ENCODE measurements at regions not wholly inside any gene's neighbourhood (a gene's known extent, or its start where the extent isn't known, plus 50 kb on each side); places are given as distances from the start of the nearest gene placed in this dataset.

DNA sequence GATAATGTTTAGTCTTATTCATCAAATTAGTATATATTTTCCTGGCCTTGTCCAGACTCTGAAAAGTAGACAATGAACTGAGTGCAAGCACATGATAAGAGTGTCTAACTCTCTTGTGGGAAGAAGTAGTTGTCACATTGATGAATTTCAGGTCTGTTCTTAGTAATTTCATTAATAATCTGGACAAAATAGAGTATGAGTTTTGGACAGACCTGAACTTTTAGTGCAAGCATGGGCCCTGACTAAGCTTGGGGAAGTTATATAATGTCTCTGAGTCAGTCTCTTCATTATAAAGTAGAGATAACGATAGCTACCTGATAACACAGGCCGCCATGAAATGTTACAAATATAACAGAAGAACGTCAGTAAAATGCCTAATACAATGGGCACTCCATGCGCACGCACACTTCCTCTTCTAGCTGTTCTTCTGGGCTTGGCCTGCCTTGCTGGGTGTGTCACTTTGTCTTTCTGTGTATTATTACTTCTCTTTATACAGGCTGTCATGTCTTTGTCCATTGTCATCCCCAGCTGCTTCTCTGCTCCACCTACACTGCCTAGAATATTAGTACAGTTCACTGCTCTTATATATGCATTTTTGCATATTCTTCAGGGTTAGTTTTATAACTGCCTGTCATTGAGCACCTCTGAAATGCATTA lies 129.1 kb upstream of the HTR2A start:
- TF ChIP-seq, protein P1, sequence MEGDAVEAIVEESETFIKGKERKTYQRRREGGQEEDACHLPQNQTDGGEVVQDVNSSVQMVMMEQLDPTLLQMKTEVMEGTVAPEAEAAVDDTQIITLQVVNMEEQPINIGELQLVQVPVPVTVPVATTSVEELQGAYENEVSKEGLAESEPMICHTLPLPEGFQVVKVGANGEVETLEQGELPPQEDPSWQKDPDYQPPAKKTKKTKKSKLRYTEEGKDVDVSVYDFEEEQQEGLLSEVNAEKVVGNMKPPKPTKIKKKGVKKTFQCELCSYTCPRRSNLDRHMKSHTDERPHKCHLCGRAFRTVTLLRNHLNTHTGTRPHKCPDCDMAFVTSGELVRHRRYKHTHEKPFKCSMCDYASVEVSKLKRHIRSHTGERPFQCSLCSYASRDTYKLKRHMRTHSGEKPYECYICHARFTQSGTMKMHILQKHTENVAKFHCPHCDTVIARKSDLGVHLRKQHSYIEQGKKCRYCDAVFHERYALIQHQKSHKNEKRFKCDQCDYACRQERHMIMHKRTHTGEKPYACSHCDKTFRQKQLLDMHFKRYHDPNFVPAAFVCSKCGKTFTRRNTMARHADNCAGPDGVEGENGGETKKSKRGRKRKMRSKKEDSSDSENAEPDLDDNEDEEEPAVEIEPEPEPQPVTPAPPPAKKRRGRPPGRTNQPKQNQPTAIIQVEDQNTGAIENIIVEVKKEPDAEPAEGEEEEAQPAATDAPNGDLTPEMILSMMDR (IDR thresholded peaks at IDR 0.05), result no peak
- DNase-seq, result no peak
- Mint-ChIP-seq H3K4me1 (peaks cover 36% of the 10 kb centered on the region), H3K27me3 (ENCODE audit: low read depth, poor library complexity) (no peaks in the 10 kb centered on the region), H3K9me3 (no peaks in the 10 kb centered on the region), H3K4me3 (no peak overlapping the region), H3K27ac (no peak overlapping the region), H3K36me3 (ENCODE audit: low read depth) (no peaks in the 10 kb centered on the region)

DNA sequence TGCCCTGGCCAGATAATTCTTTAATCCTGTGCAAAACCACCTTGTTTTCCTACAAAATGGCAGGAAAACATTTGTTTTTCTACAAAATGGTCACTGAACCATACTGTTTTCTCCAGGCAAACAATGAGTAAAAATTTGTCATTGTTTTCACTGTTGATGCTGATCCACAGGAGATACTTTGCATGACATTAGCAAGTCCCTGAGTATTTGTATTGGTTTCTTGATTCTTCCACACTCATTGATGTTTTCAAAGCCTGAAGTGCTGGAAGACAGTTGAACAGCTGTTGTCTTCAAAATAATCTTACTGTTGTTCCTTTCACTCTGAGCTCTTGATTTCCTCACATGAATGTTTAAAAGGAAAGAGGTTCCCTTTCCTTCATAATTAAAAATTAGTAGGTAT lies 123.1 kb upstream of the HTR2A start:
- no peak for DNase-seq
- TF ChIP-seq, protein P1 (IDR thresholded peaks at IDR 0.05), result no peak
- Mint-ChIP-seq H3K36me3 (ENCODE audit: low read depth) (peaks cover 8% of the 10 kb centered on the region), H3K4me3 (no peak overlapping the region), H3K9me3 (peaks cover 19% of the 10 kb centered on the region), H3K27me3 (ENCODE audit: low read depth, poor library complexity) (no peaks in the 10 kb centered on the region), H3K4me1 (peaks cover 21% of the 10 kb centered on the region), H3K27ac (no peak overlapping the region)

DNA sequence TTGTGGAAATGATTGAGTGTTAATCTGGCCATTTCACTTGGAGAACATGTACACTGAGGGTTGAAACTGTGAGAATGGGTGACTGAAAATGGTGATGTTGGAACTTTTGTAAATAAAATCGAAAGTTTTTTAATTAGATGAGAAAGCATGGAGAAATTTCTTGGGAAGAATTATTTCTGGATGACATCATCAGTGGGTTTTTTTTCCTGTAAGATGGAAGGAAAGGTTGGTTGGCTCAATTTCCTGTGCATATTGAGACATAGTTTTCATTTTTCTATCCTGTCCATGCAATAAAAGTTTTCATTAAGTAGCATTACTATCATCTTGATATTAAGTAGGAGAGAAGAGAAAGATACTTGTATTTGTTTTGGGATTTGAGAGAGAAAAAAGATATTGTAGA lies 120.6 kb upstream of the HTR2A start:
- TF ChIP-seq, protein P1 (IDR thresholded peaks at IDR 0.05), result no peak
- Mint-ChIP-seq H3K4me1 (no peaks in the 10 kb centered on the region), H3K27ac (no peak overlapping the region), H3K27me3 (ENCODE audit: low read depth, poor library complexity) (no peaks in the 10 kb centered on the region), H3K36me3 (ENCODE audit: low read depth) (peaks cover 8% of the 10 kb centered on the region), H3K9me3 (peaks cover 19% of the 10 kb centered on the region), H3K4me3 (no peak overlapping the region)
- no peak for DNase-seq

DNA sequence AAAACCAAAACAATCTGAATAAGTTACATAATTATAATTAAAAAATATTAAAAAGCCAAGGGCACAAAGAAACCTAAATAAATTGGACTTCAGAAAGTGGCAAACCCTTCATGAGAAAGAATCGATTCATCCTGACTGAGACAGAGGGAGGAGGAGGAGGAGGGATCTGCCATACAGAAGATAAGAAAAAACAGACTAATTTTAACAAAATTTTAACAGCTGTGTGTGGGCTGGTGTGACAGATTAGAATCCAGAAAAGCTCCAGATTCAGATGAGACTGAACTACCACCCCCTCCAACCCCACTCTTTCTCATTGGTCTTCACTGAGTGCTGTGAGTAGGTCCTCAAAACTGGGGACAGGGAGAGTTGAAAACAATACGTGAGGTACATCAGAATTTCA lies 111.5 kb upstream of the HTR2A start:
- H3K9me3 Mint-ChIP-seq, result no peaks in the 10 kb centered on the region
- peaks cover 7% of the 10 kb centered on the region for H3K4me1 Mint-ChIP-seq
- TF ChIP-seq, protein P1 (IDR thresholded peaks at IDR 0.05), result no peak
- H3K27ac Mint-ChIP-seq, result no peak overlapping the region
- H3K27me3 Mint-ChIP-seq (ENCODE audit: low read depth, poor library complexity), result peaks cover 5% of the 10 kb centered on the region
- H3K4me3 Mint-ChIP-seq, result no peak overlapping the region
- DNase-seq, result no peak
- no peaks in the 10 kb centered on the region for H3K36me3 Mint-ChIP-seq (ENCODE audit: low read depth)

DNA sequence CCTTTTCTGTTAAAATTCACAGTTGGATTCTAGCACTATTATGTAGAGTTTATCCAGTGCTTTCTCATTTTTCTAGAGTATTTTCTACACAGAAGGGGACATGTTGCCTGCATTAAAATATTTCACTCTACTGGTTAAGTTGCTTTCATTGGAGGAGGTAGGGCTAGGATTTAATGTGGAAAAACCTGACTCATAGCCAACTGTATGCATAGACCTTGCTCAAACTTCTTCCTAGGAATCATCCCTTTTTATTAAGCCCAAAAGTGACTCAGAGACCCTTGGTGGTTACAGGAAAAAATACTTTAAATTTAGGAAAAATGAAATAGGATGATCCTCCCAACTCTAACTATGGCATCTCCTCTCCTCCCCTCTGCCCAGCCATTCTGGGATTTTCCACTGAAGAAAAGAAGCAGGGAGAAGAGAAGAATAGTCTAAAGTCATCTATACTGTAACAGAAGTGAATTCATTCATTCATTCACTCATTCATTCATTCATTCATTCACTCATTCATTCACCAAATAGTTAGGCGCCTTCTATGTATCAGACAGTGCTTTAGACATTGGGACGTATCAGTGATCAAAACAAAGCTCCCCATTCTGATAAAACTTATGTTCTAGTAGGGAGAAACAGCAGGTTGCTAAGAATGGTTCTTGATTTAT lies 109.0 kb upstream of the HTR2A start:
- H3K27ac Mint-ChIP-seq, result no peak overlapping the region
- H3K36me3 Mint-ChIP-seq (ENCODE audit: low read depth), result no peaks in the 10 kb centered on the region
- DNase-seq, result no peak
- TF ChIP-seq, protein P1 (IDR thresholded peaks at IDR 0.05), result no peak
- H3K9me3 Mint-ChIP-seq, result no peaks in the 10 kb centered on the region
- no peak overlapping the region for H3K4me3 Mint-ChIP-seq
- H3K4me1 Mint-ChIP-seq, result peaks cover 7% of the 10 kb centered on the region
- peaks cover 5% of the 10 kb centered on the region for H3K27me3 Mint-ChIP-seq (ENCODE audit: low read depth, poor library complexity)

DNA sequence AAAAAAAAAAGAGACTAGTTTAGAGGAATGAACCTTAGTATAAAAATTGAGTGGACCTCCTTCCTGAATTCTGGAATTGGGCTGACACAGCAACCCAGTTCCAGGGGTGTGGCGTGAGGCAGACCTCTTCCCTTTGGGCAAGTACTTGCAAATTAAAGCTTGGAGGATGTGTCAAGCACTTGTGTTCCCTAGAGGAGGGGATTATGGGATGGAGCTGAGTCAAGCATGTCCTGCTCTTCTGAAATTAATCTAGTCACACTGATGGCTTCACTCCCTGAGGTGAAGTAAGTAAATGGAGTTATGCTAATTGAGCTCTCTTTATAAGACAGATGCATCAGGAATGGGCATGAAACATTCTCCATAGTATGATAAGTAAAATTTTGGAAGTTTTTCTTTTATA lies 107.7 kb upstream of the HTR2A start:
- Mint-ChIP-seq H3K4me1 (peaks cover 7% of the 10 kb centered on the region), H3K9me3 (no peaks in the 10 kb centered on the region), H3K27ac (peak overlapping the region; percentile 42), H3K36me3 (ENCODE audit: low read depth) (no peaks in the 10 kb centered on the region), H3K4me3 (no peak overlapping the region), H3K27me3 (ENCODE audit: low read depth, poor library complexity) (peaks cover 5% of the 10 kb centered on the region)
- DNase-seq, result no peak
- TF ChIP-seq, protein P1 (IDR thresholded peaks at IDR 0.05), result no peak

Measured in nephron progenitor cell (in vitro differentiated cells).